ENCODE measurements at regions not wholly inside any gene's neighbourhood (a gene's known extent, or its start where the extent isn't known, plus 50 kb on each side); places are given as distances from the start of the nearest gene placed in this dataset.

- peak; percentile 70 for TF ChIP-seq DPF2 (IDR thresholded peaks at IDR 0.05)
- no peak for TF ChIP-seq XRCC5 (IDR thresholded peaks at IDR 0.05; ENCODE audit: low read depth, low read length)
- TF ChIP-seq PURB (CRISPR knock-in tag; IDR thresholded peaks at IDR 0.05; ENCODE audit: low read depth), result no peak
- TF ChIP-seq ZNF512 (tag; IDR thresholded peaks at IDR 0.05), result no peak
- TF ChIP-seq SUPT5H (IDR thresholded peaks at IDR 0.05), result no peak
- no peak for TF ChIP-seq UBTF (IDR thresholded peaks at IDR 0.05; ENCODE audit: borderline replicate concordance in 1 of 2, low read depth in 2 of 2, low read length in 2 of 2)
- TF ChIP-seq SLC30A9 (CRISPR knock-in tag; IDR thresholded peaks at IDR 0.05), result no peak
- no peak for TF ChIP-seq HSF4 (CRISPR knock-in tag; IDR thresholded peaks at IDR 0.05; ENCODE audit: borderline replicate concordance)
- no peak for TF ChIP-seq SP2 (IDR thresholded peaks at IDR 0.05; ENCODE audit: extremely low read depth, low read depth, low read length, poor library complexity, severe bottlenecking)
- TF ChIP-seq NR2C1 (IDR thresholded peaks at IDR 0.05), result no peak; the same call in 1 of the 2 replicates
- TF ChIP-seq NR2C1 (tag; IDR thresholded peaks at IDR 0.05), result no peak
- TF ChIP-seq SAFB (IDR thresholded peaks at IDR 0.05; ENCODE audit: borderline replicate concordance, low read depth, low read length), result no peak
- no peak for TF ChIP-seq ZBTB49 (CRISPR knock-in tag; IDR thresholded peaks at IDR 0.05; ENCODE audit: borderline replicate concordance)
- no peak for TF ChIP-seq ZNF253 (CRISPR knock-in tag; conservative IDR thresholded peaks at IDR 0.05)
- no peak for TF ChIP-seq ERF (CRISPR knock-in tag; IDR thresholded peaks at IDR 0.05)
- TF ChIP-seq U2AF2 (optimal IDR thresholded peaks at IDR 0.05; ENCODE audit: low read depth, low read length), result no peak
- TF ChIP-seq ID3 (CRISPR knock-in tag; IDR thresholded peaks at IDR 0.05), result no peak
- no peak for TF ChIP-seq ID3 (tag; IDR thresholded peaks at IDR 0.05)
- no peak for TF ChIP-seq TEAD4 (IDR thresholded peaks at IDR 0.05; ENCODE audit: low read length)
- TF ChIP-seq TEAD4 (CRISPR knock-in tag; IDR thresholded peaks at IDR 0.05; ENCODE audit: borderline replicate concordance), result no peak
- no peak for TF ChIP-seq EWSR1 (IDR thresholded peaks at IDR 0.05; ENCODE audit: borderline replicate concordance, low read depth, partially characterized antibody)
- TF ChIP-seq CBX1 (IDR thresholded peaks at IDR 0.05; ENCODE audit: low read depth), result no peak
- no peak for TF ChIP-seq ZNF445 (CRISPR knock-in tag; IDR thresholded peaks at IDR 0.05; ENCODE audit: low read depth)
Measured at GRCh38 chr20:22924046-22924737, 110.9 kb upstream of the SSTR4 start (continued).

All from K562 (cell line).